SK-N-SH (cell line): ENCODE measurements at regions not wholly inside any gene's neighbourhood (a gene's known extent, or its start where the extent isn't known, plus 50 kb on each side); places are given as distances from the start of the nearest gene placed in this dataset.

ENCODE experiments used
- CTCF ChIA-PET: fragments of 300-600, 350-600 bp; formaldehyde crosslinking; extraction: SDS; loops from one replicate; lab custom pipeline; 2021; lab: Yijun Ruan, JAX
- POLR2A ChIA-PET: fragments of 350-600 bp; sonication (Branson Sonifier 250); formaldehyde crosslinking; extraction: SDS; loops from one replicate; lab custom pipeline; 2020; ENCODE audit warnings: antibody characterized with exemption, inconsistent platforms; lab: Yijun Ruan, JAX
- DNase-seq: peaks from one replicate; pipeline ENCODE4 v3.0.0; 2012
- H2AFZ ChIP-seq: fragments of 200-600 bp; sonication (generic); 2 replicates; pipeline ENCODE4 v1.8.1; 2016; ENCODE audit warnings: antibody characterized with exemption, mild to moderate bottlenecking, low read depth
- H3F3A ChIP-seq: fragments of 200-600 bp; sonication (generic); replicated peaks from 2 replicates; pipeline ENCODE3; 2016; ENCODE audit warnings: antibody characterized with exemption, mild to moderate bottlenecking; ENCODE audit not compliant: insufficient read depth
- H3K27ac ChIP-seq, 2 experiments: fragments of 200-500 bp in 1 of 2; fragments of 200-600 bp in 1 of 2; sonication (Bioruptor generic) in 1 of 2; sonication (generic), shearing (Covaris generic) in 1 of 2; 2 replicates each; pipeline versions ENCODE4 v1.5.1 to v1.6.1; 2014 to 2016; ENCODE audit warnings: low read depth in 2 of 2, inconsistent platforms in 1 of 2, low read length in 1 of 2, mild to moderate bottlenecking in 1 of 2, mixed read lengths in 1 of 2
- H3K27me3 ChIP-seq: fragments of 200-600 bp; sonication (generic), shearing (Covaris generic); 2 replicates; pipeline ENCODE4 v1.6.1; 2016; ENCODE audit warnings: mixed run types; ENCODE audit not compliant: insufficient read depth
- H3K36me3 ChIP-seq, 2 experiments: fragments of 200-500 bp in 1 of 2; fragments of 200-600 bp in 1 of 2; sonication (Bioruptor generic) in 1 of 2; sonication (generic) in 1 of 2; replicated peaks in 1 of 2; 2 replicates each; pipeline versions ENCODE3 to v1.5.1; 2014 to 2016; ENCODE audit warnings: low read length in 1 of 2, mild to moderate bottlenecking in 1 of 2; ENCODE audit not compliant: insufficient read depth in 2 of 2, control insufficient read depth in 1 of 2
- H3K4me1 ChIP-seq, 2 experiments: fragments of 200-500 bp in 1 of 2; fragments of 200-600 bp in 1 of 2; sonication (Bioruptor generic) in 1 of 2; sonication (generic), shearing (Covaris generic) in 1 of 2; 2 replicates each; pipeline versions ENCODE4 v1.5.1 to v1.6.1; 2014 to 2016; ENCODE audit warnings: low read depth in 1 of 2, low read length in 1 of 2, mixed run types in 1 of 2; ENCODE audit not compliant: insufficient read depth in 2 of 2, control insufficient read depth in 1 of 2
- H3K4me2 ChIP-seq: fragments of 200-600 bp; sonication (generic), shearing (Covaris generic); 2 replicates; pipeline ENCODE4 v1.6.1; 2017; ENCODE audit warnings: mixed run types
- H3K4me3 ChIP-seq, 2 experiments: fragments of 200-500 bp in 1 of 2; fragments of 200-600 bp in 1 of 2; sonication (Bioruptor generic) in 1 of 2; sonication (generic), shearing (Covaris generic) in 1 of 2; 2 replicates each; pipeline versions ENCODE4 v1.5.1 to v1.8.1; 2014 to 2016; ENCODE audit warnings: low read depth in 2 of 2, inconsistent platforms in 1 of 2, low read length in 1 of 2, mild to moderate bottlenecking in 1 of 2, mixed read lengths in 1 of 2, moderate library complexity in 1 of 2
- H3K79me2 ChIP-seq: fragments of 200-600 bp; sonication (generic); 2 replicates; pipeline ENCODE4 v1.8.1; 2017; ENCODE audit warnings: mild to moderate bottlenecking; ENCODE audit not compliant: insufficient read depth
- H3K9ac ChIP-seq: fragments of 200-600 bp; sonication (generic); 2 replicates; pipeline ENCODE4 v1.6.1; 2017; ENCODE audit warnings: mixed run types
- H3K9me2 ChIP-seq: fragments of 200-600 bp; sonication (generic); 2 replicates; pipeline ENCODE4 v1.6.1; 2017; ENCODE audit warnings: mixed run types
- H3K9me3 ChIP-seq: fragments of 200-600 bp; sonication (generic); 2 replicates; pipeline ENCODE4 v1.6.1; 2017; ENCODE audit warnings: mixed run types, mild to moderate bottlenecking, moderate library complexity
- H4K20me1 ChIP-seq: fragments of 200-600 bp; sonication (generic); 2 replicates; pipeline ENCODE4 v1.6.1; 2017; ENCODE audit warnings: mild to moderate bottlenecking, mixed run types; ENCODE audit not compliant: insufficient read depth
- FOSL2 ChIP-seq: IDR thresholded peaks from 2 replicates; pipeline ENCODE4 v1.4.0; 2012; ENCODE audit warnings: low read depth, mild to moderate bottlenecking, moderate library complexity, borderline replicate concordance
- GABPA ChIP-seq: IDR thresholded peaks from 2 replicates; pipeline ENCODE4 v1.4.0; 2012; ENCODE audit warnings: low read depth, mild to moderate bottlenecking
- TEAD4 ChIP-seq: IDR thresholded peaks from 2 replicates; pipeline ENCODE4 v1.4.0; 2012; ENCODE audit warnings: mild to moderate bottlenecking, borderline replicate concordance; ENCODE audit not compliant: insufficient read depth
- WGBS: methylation state at CpG from one replicate; pipeline ENCODE4 v1.1.6; 2017; ENCODE audit warnings: low lambda C conversion rate; 5-methylcytosine and 5-hydroxymethylcytosine counted together
- TF ChIP-seq, protein P1 (sequence below): fragments of 200-600 bp; sonication (generic); IDR thresholded peaks from 2 replicates; pipeline ENCODE4 v1.6.1; 2017; ENCODE audit warnings: antibody characterized with exemption, mild to moderate bottlenecking, moderate library complexity
- TF ChIP-seq, protein P2 (sequence below): fragments of 150-350 bp; IDR thresholded peaks from 2 replicates; pipeline ENCODE4 v1.6.1; 2017; ENCODE audit warnings: antibody characterized with exemption, low read length, low read depth, borderline replicate concordance

DNA sequence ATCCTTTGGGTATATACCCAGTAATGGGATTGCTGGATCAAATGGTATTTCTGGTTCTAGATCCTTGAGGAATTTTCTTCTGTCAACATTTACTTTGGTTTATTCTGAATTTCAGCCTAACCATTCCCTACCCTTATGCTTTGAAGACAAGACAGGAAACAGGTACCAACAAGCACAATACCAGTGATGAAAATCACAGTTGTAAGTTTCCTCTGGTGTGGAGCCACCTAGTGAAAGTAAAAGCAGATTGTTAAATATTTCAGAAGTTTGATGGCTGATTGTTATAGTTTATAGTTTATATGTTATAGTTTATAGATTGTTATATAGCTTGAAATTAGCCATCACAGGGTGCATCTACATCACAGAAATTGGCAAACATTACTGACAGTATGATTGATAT lies 104.5 kb upstream of the AGA start:
- no peak overlapping the region for H2AFZ ChIP-seq
- H3F3A ChIP-seq = no peaks in the 10 kb centered on the region
- no peak for DNase-seq
- no peak overlapping the region for H3K9ac ChIP-seq
- no peaks in the 10 kb centered on the region for H3K27me3 ChIP-seq
- H3K79me2 ChIP-seq = no peaks in the 10 kb centered on the region
- H3K27ac ChIP-seq = no peak overlapping the region
- H3K9me2 ChIP-seq = no peaks in the 10 kb centered on the region
- H3K4me1 ChIP-seq = no peaks in the 10 kb centered on the region
- ChIA-PET CTCF (no interaction called here), POLR2A (no interaction called here)
- H3K4me3 ChIP-seq = no peak overlapping the region
- no peaks in the 10 kb centered on the region for H3K36me3 ChIP-seq
- no peaks in the 10 kb centered on the region for H3K9me3 ChIP-seq
- TF ChIP-seq, protein P1, sequence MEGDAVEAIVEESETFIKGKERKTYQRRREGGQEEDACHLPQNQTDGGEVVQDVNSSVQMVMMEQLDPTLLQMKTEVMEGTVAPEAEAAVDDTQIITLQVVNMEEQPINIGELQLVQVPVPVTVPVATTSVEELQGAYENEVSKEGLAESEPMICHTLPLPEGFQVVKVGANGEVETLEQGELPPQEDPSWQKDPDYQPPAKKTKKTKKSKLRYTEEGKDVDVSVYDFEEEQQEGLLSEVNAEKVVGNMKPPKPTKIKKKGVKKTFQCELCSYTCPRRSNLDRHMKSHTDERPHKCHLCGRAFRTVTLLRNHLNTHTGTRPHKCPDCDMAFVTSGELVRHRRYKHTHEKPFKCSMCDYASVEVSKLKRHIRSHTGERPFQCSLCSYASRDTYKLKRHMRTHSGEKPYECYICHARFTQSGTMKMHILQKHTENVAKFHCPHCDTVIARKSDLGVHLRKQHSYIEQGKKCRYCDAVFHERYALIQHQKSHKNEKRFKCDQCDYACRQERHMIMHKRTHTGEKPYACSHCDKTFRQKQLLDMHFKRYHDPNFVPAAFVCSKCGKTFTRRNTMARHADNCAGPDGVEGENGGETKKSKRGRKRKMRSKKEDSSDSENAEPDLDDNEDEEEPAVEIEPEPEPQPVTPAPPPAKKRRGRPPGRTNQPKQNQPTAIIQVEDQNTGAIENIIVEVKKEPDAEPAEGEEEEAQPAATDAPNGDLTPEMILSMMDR = peak; percentile 36; the same call in 1 of the 2 replicates
- no peak for TF ChIP-seq FOSL2
- H3K4me2 ChIP-seq = no peak overlapping the region
- no peaks in the 10 kb centered on the region for H4K20me1 ChIP-seq

DNA sequence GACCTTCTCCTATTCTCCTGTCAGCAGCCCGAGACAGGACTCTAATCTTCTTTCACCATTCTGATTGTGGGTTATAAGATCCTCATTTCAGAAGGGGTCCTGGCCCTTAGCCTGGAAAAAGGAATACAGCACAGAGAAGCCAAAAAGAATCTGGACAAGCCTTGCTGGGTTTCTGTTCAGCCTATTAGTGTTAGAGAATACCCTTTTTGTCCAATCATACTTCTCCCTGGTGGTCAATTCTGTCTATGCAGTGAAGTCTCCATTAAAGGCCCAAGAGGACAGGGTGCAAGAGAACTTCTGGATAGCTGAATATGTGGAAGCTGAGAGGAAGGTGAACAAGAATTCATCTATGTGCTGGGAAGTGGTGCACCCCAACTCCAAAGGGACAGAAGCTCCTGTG lies 105.7 kb upstream of the AGA start:
- Histone ChIP-seq H3K4me2 (no peak overlapping the region), H3K79me2 (no peaks in the 10 kb centered on the region), H3K4me1 (no peaks in the 10 kb centered on the region), H2AFZ (no peak overlapping the region), H3K36me3 (no peaks in the 10 kb centered on the region), H3K9me2 (no peaks in the 10 kb centered on the region), H3K27ac (no peak overlapping the region), H4K20me1 (no peaks in the 10 kb centered on the region), H3F3A (no peaks in the 10 kb centered on the region), H3K4me3 (no peak overlapping the region), H3K27me3 (no peaks in the 10 kb centered on the region), H3K9me3 (no peaks in the 10 kb centered on the region), H3K9ac (no peak overlapping the region)
- no peak for DNase-seq
- POLR2A ChIA-PET = no interaction called here
- CTCF ChIA-PET = no interaction called here
- WGBS = 53% methylated on average over 1 of the region's 1 CpG
- TF ChIP-seq, protein P1 = peak; percentile 21; the same call in 1 of the 2 replicates
- TF ChIP-seq GABPA (no peak), TEAD4 (no peak)
- TF ChIP-seq, protein P2, sequence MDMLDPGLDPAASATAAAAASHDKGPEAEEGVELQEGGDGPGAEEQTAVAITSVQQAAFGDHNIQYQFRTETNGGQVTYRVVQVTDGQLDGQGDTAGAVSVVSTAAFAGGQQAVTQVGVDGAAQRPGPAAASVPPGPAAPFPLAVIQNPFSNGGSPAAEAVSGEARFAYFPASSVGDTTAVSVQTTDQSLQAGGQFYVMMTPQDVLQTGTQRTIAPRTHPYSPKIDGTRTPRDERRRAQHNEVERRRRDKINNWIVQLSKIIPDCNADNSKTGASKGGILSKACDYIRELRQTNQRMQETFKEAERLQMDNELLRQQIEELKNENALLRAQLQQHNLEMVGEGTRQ = no peak
